ENCODE measurements at regions not wholly inside any gene's neighbourhood (a gene's known extent, or its start where the extent isn't known, plus 50 kb on each side); places are given as distances from the start of the nearest gene placed in this dataset.
"Not testable (repeated sequence)": the region's sequence is repeated elsewhere in the genome, so short reads cannot be mapped to it uniquely, and the experiment has no call there.

- DNase-seq: no peak
- TF ChIP-seq GATA1 (IDR thresholded peaks at IDR 0.05; ENCODE audit: low read depth, low read length) (no peak), POLR2A (IDR thresholded peaks at IDR 0.05; ENCODE audit: low read length) (no peak)
Observed at GRCh38 chr21:36207577-36208320, 51.1 kb downstream of the DOP1B start.

GRCh38 chr21:36208326-36209013 is 51.8 kb downstream of the DOP1B start:
- no peak for DNase-seq
- no peak for TF ChIP-seq GATA1 (IDR thresholded peaks at IDR 0.05; ENCODE audit: low read depth, low read length)
- no peak for TF ChIP-seq POLR2A (IDR thresholded peaks at IDR 0.05; ENCODE audit: low read length)

GRCh38 chr21:36209626-36210171 is 53.1 kb downstream of the DOP1B start:
- peak; percentile 43 to 56 for DNase-seq
- TF ChIP-seq POLR2A (IDR thresholded peaks at IDR 0.05; ENCODE audit: low read length): no peak
- TF ChIP-seq GATA1 (IDR thresholded peaks at IDR 0.05; ENCODE audit: low read depth, low read length): no peak

GRCh38 chr21:36210779-36211659 is 54.4 kb downstream of the DOP1B start:
- DNase-seq: no peak
- TF ChIP-seq GATA1 (IDR thresholded peaks at IDR 0.05; ENCODE audit: low read depth, low read length) (no peak), POLR2A (IDR thresholded peaks at IDR 0.05; ENCODE audit: low read length) (no peak)

GRCh38 chr21:36211660-36212512 is 55.3 kb downstream of the DOP1B start:
- DNase-seq: no peak

GRCh38 chr21:36212513-36212780 is 55.8 kb downstream of the DOP1B start:
- no peak for DNase-seq
- TF ChIP-seq GATA1 (IDR thresholded peaks at IDR 0.05; ENCODE audit: low read depth, low read length) (no peak), POLR2A (IDR thresholded peaks at IDR 0.05; ENCODE audit: low read length) (no peak)

More at GRCh38 chr21:36211660-36212512, 55.3 kb downstream of the DOP1B start:
- TF ChIP-seq POLR2A (IDR thresholded peaks at IDR 0.05; ENCODE audit: low read length) (no peak), GATA1 (IDR thresholded peaks at IDR 0.05; ENCODE audit: low read depth, low read length) (no peak)

GRCh38 chr21:36214561-36214960 is 57.9 kb downstream of the DOP1B start:
- TF ChIP-seq POLR2A (IDR thresholded peaks at IDR 0.05; ENCODE audit: low read length): no peak
- TF ChIP-seq GATA1 (IDR thresholded peaks at IDR 0.05; ENCODE audit: low read depth, low read length): no peak
- no peak for DNase-seq

GRCh38 chr21:36217743-36218142 is 61.1 kb downstream of the DOP1B start:
- TF ChIP-seq POLR2A (IDR thresholded peaks at IDR 0.05; ENCODE audit: low read length): no peak
- no peak for TF ChIP-seq GATA1 (IDR thresholded peaks at IDR 0.05; ENCODE audit: low read depth, low read length)
- DNase-seq: no peak

- TF ChIP-seq GATA1 (IDR thresholded peaks at IDR 0.05; ENCODE audit: low read depth, low read length) (no peak), POLR2A (IDR thresholded peaks at IDR 0.05; ENCODE audit: low read length) (no peak)
- DNase-seq: no peak
Observed at GRCh38 chr21:36218691-36219090, 62.1 kb downstream of the DOP1B start.

- TF ChIP-seq POLR2A (IDR thresholded peaks at IDR 0.05; ENCODE audit: low read length): no peak
- no peak for TF ChIP-seq GATA1 (IDR thresholded peaks at IDR 0.05; ENCODE audit: low read depth, low read length)
- no peak for DNase-seq
Observed at GRCh38 chr21:36223451-36223850, 66.8 kb downstream of the DOP1B start.

- no peak for DNase-seq
- TF ChIP-seq POLR2A (IDR thresholded peaks at IDR 0.05; ENCODE audit: low read length): no peak
- no peak for TF ChIP-seq GATA1 (IDR thresholded peaks at IDR 0.05; ENCODE audit: low read depth, low read length)
Observed at GRCh38 chr21:36229181-36229580, 72.6 kb downstream of the DOP1B start.

- not testable (repeated sequence) for DNase-seq
Observed at GRCh38 chr21:36231444-36231843, 74.8 kb downstream of the DOP1B start.

- no peak for TF ChIP-seq GATA1 (IDR thresholded peaks at IDR 0.05; ENCODE audit: low read depth, low read length)
- TF ChIP-seq POLR2A (IDR thresholded peaks at IDR 0.05; ENCODE audit: low read length): no peak
Observed at GRCh38 chr21:36232641-36233040, 76.0 kb downstream of the DOP1B start.

More at GRCh38 chr21:36232641-36233040, 76.0 kb downstream of the DOP1B start:
- DNase-seq: no peak

Measured in erythroblast (primary cell).